Fibroblast of lung (primary cell): ENCODE measurements at regions not wholly inside any gene's neighbourhood (a gene's known extent, or its start where the extent isn't known, plus 50 kb on each side); places are given as distances from the start of the nearest gene placed in this dataset.

Source experiments
- DNase-seq, 2 donors: peaks; one replicate each; pipeline versions ENCODE4 v3.0.0 to v3.0.0-alpha.2; 2010; ENCODE audit warnings: low read depth in 2 of 2
- H2AFZ ChIP-seq: 2 replicates; pipeline ENCODE4 v1.5.1; 2012; ENCODE audit warnings: low read length, control low read depth, inconsistent platforms
- H3K27ac ChIP-seq: 2 replicates; pipeline ENCODE4 v1.5.1; 2011; ENCODE audit warnings: low read length, control low read depth; ENCODE audit not compliant: insufficient read depth
- H3K27me3 ChIP-seq: 2 replicates; pipeline ENCODE4 v1.5.1; 2011; ENCODE audit warnings: mild to moderate bottlenecking, low read length; ENCODE audit not compliant: control insufficient read depth, insufficient read depth
- H3K36me3 ChIP-seq: 2 replicates; pipeline ENCODE4 v1.5.1; 2011; ENCODE audit warnings: low read length; ENCODE audit not compliant: control insufficient read depth, insufficient read depth
- H3K4me1 ChIP-seq: 2 replicates; pipeline ENCODE4 v1.5.1; 2011; ENCODE audit warnings: low read length; ENCODE audit not compliant: control insufficient read depth, insufficient read depth; ENCODE audit errors: extremely low read depth
- H3K4me2 ChIP-seq: 2 replicates; pipeline ENCODE4 v1.5.1; 2011; ENCODE audit warnings: low read length, control low read depth; ENCODE audit not compliant: insufficient read depth; ENCODE audit errors: extremely low read depth
- H3K4me3 ChIP-seq, 4 experiments: fragments of 200-600 bp in 1 of 4; sonication (generic) in 1 of 4; replicated peaks in 1 of 4; 2 replicates each; pipeline ENCODE4 v1.5.1; 2011 to 2016; ENCODE audit warnings: low read length in 4 of 4, low read depth in 3 of 4, mild to moderate bottlenecking in 3 of 4, control low read depth in 2 of 4, inconsistent platforms in 1 of 4, mixed read lengths in 1 of 4; ENCODE audit not compliant: insufficient read depth in 1 of 4; ENCODE audit errors: control extremely low read depth in 1 of 4
- H3K79me2 ChIP-seq: 2 replicates; pipeline ENCODE4 v1.5.1; 2012; ENCODE audit warnings: mild to moderate bottlenecking, low read length, inconsistent platforms; ENCODE audit not compliant: control insufficient read depth, insufficient read depth
- H3K9ac ChIP-seq: 2 replicates; pipeline ENCODE4 v1.5.1; 2011; ENCODE audit warnings: mild to moderate bottlenecking, low read length, control low read depth; ENCODE audit not compliant: insufficient read depth
- H3K9me3 ChIP-seq: 2 replicates; pipeline ENCODE4 v1.5.1; 2012; ENCODE audit warnings: low read depth, low read length; ENCODE audit not compliant: control insufficient read depth, insufficient read depth
- H4K20me1 ChIP-seq: 2 replicates; pipeline ENCODE4 v1.5.1; 2011; ENCODE audit warnings: low read length; ENCODE audit not compliant: control insufficient read depth, insufficient read depth; ENCODE audit errors: extremely low read depth
- CTCF ChIP-seq, 2 donors: IDR thresholded peaks in 1 of 2; conservative IDR thresholded peaks in 1 of 2; 1 replicate in 1 of 2; 2 replicates in 1 of 2; pipeline ENCODE4 v1.5.1; 2011 to 2012; ENCODE audit warnings: low read length in 2 of 2, control low read depth in 1 of 2, inconsistent platforms in 1 of 2, low read depth in 1 of 2, mild to moderate bottlenecking in 1 of 2
- EZH2 ChIP-seq: IDR thresholded peaks from 2 replicates; pipeline ENCODE4 v1.5.1; 2012; ENCODE audit warnings: low read length, control low read depth, mild to moderate bottlenecking; ENCODE audit errors: missing control alignments

GRCh38 chr2:176477336-176477735 lies 208.1 kb downstream of the MTX2 start:
- no peaks in the 10 kb centered on the region for H3K79me2 ChIP-seq
- H4K20me1 ChIP-seq, result no peaks in the 10 kb centered on the region
- H3K4me3 ChIP-seq, result no peak overlapping the region
- no peak for DNase-seq
- no peaks in the 10 kb centered on the region for H3K27me3 ChIP-seq
- no peaks in the 10 kb centered on the region for H3K9me3 ChIP-seq
- H3K9ac ChIP-seq, result no peak overlapping the region
- no peaks in the 10 kb centered on the region for H3K36me3 ChIP-seq
- no peak for TF ChIP-seq EZH2
- H3K27ac ChIP-seq, result no peak overlapping the region
- H2AFZ ChIP-seq, result no peak overlapping the region
- no peaks in the 10 kb centered on the region for H3K4me1 ChIP-seq
- H3K4me2 ChIP-seq, result no peak overlapping the region

- Histone ChIP-seq H3K27me3 (no peaks in the 10 kb centered on the region), H3K4me1 (no peaks in the 10 kb centered on the region), H3K9ac (no peak overlapping the region), H4K20me1 (no peaks in the 10 kb centered on the region), H3K9me3 (no peaks in the 10 kb centered on the region), H2AFZ (no peak overlapping the region), H3K4me2 (no peak overlapping the region), H3K27ac (no peak overlapping the region), H3K79me2 (no peaks in the 10 kb centered on the region), H3K4me3 (no peak overlapping the region), H3K36me3 (no peaks in the 10 kb centered on the region)
- DNase-seq, result no peak
- TF ChIP-seq EZH2, result no peak
- TF ChIP-seq CTCF (conservative IDR thresholded peaks at IDR 0.05 in 1 of 2, IDR thresholded peaks at IDR 0.05 in 1 of 2; ENCODE audit: low read depth in 1 of 2, low read length in 2 of 2), result no peak
These were observed 210.7 kb downstream of the MTX2 start for GRCh38 chr2:176479961-176480360.

- no peaks in the 10 kb centered on the region for H4K20me1 ChIP-seq
- H3K4me1 ChIP-seq, result no peaks in the 10 kb centered on the region
- no peaks in the 10 kb centered on the region for H3K36me3 ChIP-seq
- no peaks in the 10 kb centered on the region for H3K79me2 ChIP-seq
- H3K27me3 ChIP-seq, result no peaks in the 10 kb centered on the region
- no peak overlapping the region for H2AFZ ChIP-seq
- H3K27ac ChIP-seq, result no peak overlapping the region
- TF ChIP-seq EZH2 (no peak), CTCF (conservative IDR thresholded peaks at IDR 0.05 in 1 of 2, IDR thresholded peaks at IDR 0.05 in 1 of 2; ENCODE audit: low read depth in 1 of 2, low read length in 2 of 2) (no peak)
- no peak for DNase-seq
- no peak overlapping the region for H3K4me2 ChIP-seq
- no peak overlapping the region for H3K9ac ChIP-seq
- H3K9me3 ChIP-seq, result no peaks in the 10 kb centered on the region
- no peak overlapping the region for H3K4me3 ChIP-seq
These were observed 212.9 kb downstream of the MTX2 start for GRCh38 chr2:176482107-176482506.
